Small intestine (tissue), 7 donors: ENCODE measurements at regions not wholly inside any gene's neighbourhood (a gene's known extent, or its start where the extent isn't known, plus 50 kb on each side); places are given as distances from the start of the nearest gene placed in this dataset.
"Not testable (repeated sequence)": the region's sequence is repeated elsewhere in the genome, so short reads cannot be mapped to it uniquely, and the experiment has no call there.

Source experiments
- DNase-seq, 2 donors: peaks; one replicate each; pipeline versions ENCODE4 v3.0.0 to v3.0.0-alpha.2; 2013
- FAIRE-seq: peaks from 2 replicates; lab custom pipeline; 2012; peaks lifted over from hg19 to GRCh38; lab: Jason Lieb, UNC
- H3K27ac ChIP-seq, 3 donors: one replicate each; pipeline ENCODE4 v1.5.1; 2013; ENCODE audit warnings: low read length in 2 of 3, mild to moderate bottlenecking in 2 of 3, control low read depth in 1 of 3, inconsistent platforms in 1 of 3, low read depth in 1 of 3, moderate library complexity in 1 of 3
- H3K27me3 ChIP-seq, 3 donors: one replicate each; pipeline ENCODE4 v1.6.1; 2013; ENCODE audit warnings: low read length in 3 of 3, inconsistent platforms in 1 of 3; ENCODE audit not compliant: control insufficient read depth in 3 of 3, insufficient read depth in 3 of 3
- H3K36me3 ChIP-seq, 3 donors: one replicate each; pipeline ENCODE4 v1.6.1; 2013; ENCODE audit warnings: low read length in 3 of 3, inconsistent platforms in 1 of 3, low read depth in 1 of 3, mild to moderate bottlenecking in 1 of 3, moderate library complexity in 1 of 3; ENCODE audit not compliant: control insufficient read depth in 3 of 3, insufficient read depth in 2 of 3
- H3K4me1 ChIP-seq, 3 donors: one replicate each; pipeline ENCODE4 v1.6.1; 2013; ENCODE audit warnings: low read length in 2 of 3, inconsistent platforms in 1 of 3, low read depth in 1 of 3, mild to moderate bottlenecking in 1 of 3, moderate library complexity in 1 of 3; ENCODE audit not compliant: control insufficient read depth in 3 of 3, insufficient read depth in 2 of 3
- H3K4me3 ChIP-seq, 3 donors: one replicate each; pipeline ENCODE4 v1.5.1; 2013; ENCODE audit warnings: low read length in 3 of 3, control low read depth in 1 of 3, inconsistent platforms in 1 of 3, low read depth in 1 of 3, mild to moderate bottlenecking in 1 of 3, moderate library complexity in 1 of 3
- H3K9me3 ChIP-seq, 2 donors: one replicate each; pipeline ENCODE4 v1.6.1; 2013; ENCODE audit warnings: low read depth in 1 of 2, low read length in 1 of 2; ENCODE audit not compliant: control insufficient read depth in 2 of 2, insufficient read depth in 1 of 2
- WGBS, 3 donors: extraction: QIAGEN DNeasy Blood & Tissue Kit; methylation state at CpG; one replicate each; pipeline ENCODE4 v1.1.7; 2013; 5-methylcytosine and 5-hydroxymethylcytosine counted together
- donor health status: healthy with polysubstance abuse.
- donor health status: control.
- donor health status: control.
- donor health status: Bipolar disorder and iron deficiency.
- donor health status: healthy.

- not testable (repeated sequence) for H3K4me1 ChIP-seq, FAIRE-seq, H3K36me3 ChIP-seq, H3K27me3 ChIP-seq, H3K4me3 ChIP-seq, DNase-seq, H3K27ac ChIP-seq
- whole genome bisulfite sequencing, 3 donors = 14 to 60% methylated on average over 1 of the region's 5 CpGs; no CpG with 5 or more reads in 1 of the 3 donors
- peaks cover 0 to 14% of the 10 kb centered on the region in 2 donors for H3K9me3 ChIP-seq
Measured at GRCh38 chr15:20639224-20639623, 97.6 kb upstream of the GOLGA6L6 start.

- H3K4me1 ChIP-seq, H3K27ac ChIP-seq, H3K9me3 ChIP-seq, FAIRE-seq, DNase-seq, H3K4me3 ChIP-seq, H3K36me3 ChIP-seq, H3K27me3 ChIP-seq: not testable (repeated sequence)
- 36 to 50% (median 44%) methylated on average over 2 of the region's 3 CpGs for WGBS, 3 donors
Measured at GRCh38 chr15:20637499-20637898, 95.9 kb upstream of the GOLGA6L6 start.

GRCh38 chr15:20629526-20629925 lies 87.9 kb upstream of the GOLGA6L6 start:
- not testable (repeated sequence) for FAIRE-seq

GRCh38 chr15:20628538-20628937 lies 86.9 kb upstream of the GOLGA6L6 start:
- H3K27ac ChIP-seq, H3K9me3 ChIP-seq, H3K36me3 ChIP-seq, DNase-seq, H3K4me1 ChIP-seq, H3K4me3 ChIP-seq, FAIRE-seq, H3K27me3 ChIP-seq: not testable (repeated sequence)
- 76 to 90% methylated on average over 7 to 8 of the region's 30 CpGs; no CpG with 5 or more reads in 1 of the 3 donors for WGBS, 3 donors

More at GRCh38 chr15:20629526-20629925, 87.9 kb upstream of the GOLGA6L6 start:
- not testable (repeated sequence) for H3K4me3 ChIP-seq, H3K27ac ChIP-seq, H3K4me1 ChIP-seq, H3K36me3 ChIP-seq, H3K9me3 ChIP-seq, H3K27me3 ChIP-seq, DNase-seq
- WGBS, 3 donors = 79 to 85% (median 82%) methylated on average over 4 to 5 of the region's 5 CpGs

- not testable (repeated sequence) for FAIRE-seq, DNase-seq
- 66 to 76% (median 67%) methylated on average over 3 to 4 of the region's 7 CpGs for whole genome bisulfite sequencing, 3 donors
Measured at GRCh38 chr15:20625469-20625868, 83.9 kb upstream of the GOLGA6L6 start.

GRCh38 chr15:20624085-20624484 lies 82.5 kb upstream of the GOLGA6L6 start:
- H3K4me3 ChIP-seq, H3K27ac ChIP-seq, H3K4me1 ChIP-seq, DNase-seq, H3K36me3 ChIP-seq, H3K9me3 ChIP-seq, FAIRE-seq, H3K27me3 ChIP-seq: not testable (repeated sequence)
- 54 to 74% (median 63%) methylated on average over 3 of the region's 3 CpGs for WGBS, 3 donors

More at GRCh38 chr15:20625469-20625868, 83.9 kb upstream of the GOLGA6L6 start:
- not testable (repeated sequence) for H3K9me3 ChIP-seq, H3K36me3 ChIP-seq, H3K4me1 ChIP-seq, H3K4me3 ChIP-seq, H3K27ac ChIP-seq, H3K27me3 ChIP-seq

GRCh38 chr15:20622117-20622516 lies 80.5 kb upstream of the GOLGA6L6 start:
- not testable (repeated sequence) for H3K4me3 ChIP-seq, H3K9me3 ChIP-seq, DNase-seq, FAIRE-seq, H3K27ac ChIP-seq, H3K27me3 ChIP-seq, H3K36me3 ChIP-seq, H3K4me1 ChIP-seq
- no CpG with 5 or more reads among the region's 9 CpGs for WGBS, 3 donors

- not testable (repeated sequence) for H3K4me1 ChIP-seq, H3K27ac ChIP-seq, H3K4me3 ChIP-seq, DNase-seq, H3K27me3 ChIP-seq, H3K36me3 ChIP-seq, FAIRE-seq, H3K9me3 ChIP-seq
- WGBS, 3 donors = 75 to 78% (median 75%) methylated on average over 7 to 9 of the region's 10 CpGs
Measured at GRCh38 chr15:20614549-20614948, 72.9 kb upstream of the GOLGA6L6 start.

GRCh38 chr15:20612796-20613195 lies 71.2 kb upstream of the GOLGA6L6 start:
- FAIRE-seq, DNase-seq, H3K27ac ChIP-seq, H3K9me3 ChIP-seq, H3K27me3 ChIP-seq, H3K4me3 ChIP-seq, H3K4me1 ChIP-seq, H3K36me3 ChIP-seq: not testable (repeated sequence)
- WGBS, 3 donors = 64 to 82% (median 79%) methylated on average over 7 to 15 of the region's 15 CpGs
